ENCODE measurements at regions not wholly inside any gene's neighbourhood (a gene's known extent, or its start where the extent isn't known, plus 50 kb on each side); places are given as distances from the start of the nearest gene placed in this dataset.

DNA sequence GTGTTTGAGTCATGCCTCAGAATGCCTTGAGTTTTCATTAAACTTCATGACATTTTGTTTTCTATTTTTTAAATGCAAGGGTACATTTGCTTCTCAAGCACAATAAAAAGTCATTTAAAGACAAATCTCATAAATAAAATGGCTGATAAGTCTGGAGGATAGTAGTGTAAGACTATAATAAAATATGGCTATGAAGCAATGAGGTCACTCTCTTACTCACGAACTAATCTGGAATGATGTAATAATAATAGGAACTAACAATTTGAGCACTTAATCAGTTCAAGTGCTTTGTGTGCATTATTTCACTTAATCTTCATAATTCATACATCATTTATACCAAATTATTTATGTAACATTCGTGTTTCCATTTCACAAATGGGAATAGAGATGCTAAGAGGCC lies 149.3 kb upstream of the CTTNBP2 start:
- Mint-ChIP-seq H3K27me3 (ENCODE audit: insufficient read depth, unreplicated experiment) (no peaks in the 10 kb centered on the region), H3K27ac (ENCODE audit: low read depth, unreplicated experiment) (no peak overlapping the region), H3K4me1 (ENCODE audit: insufficient read depth, unreplicated experiment) (no peaks in the 10 kb centered on the region), H3K4me3 (ENCODE audit: unreplicated experiment) (no peak overlapping the region), H3K9me3 (ENCODE audit: unreplicated experiment) (peaks cover 16% of the 10 kb centered on the region), H3K36me3 (ENCODE audit: insufficient read depth, unreplicated experiment) (no peaks in the 10 kb centered on the region)
- TF ChIP-seq, protein P1, sequence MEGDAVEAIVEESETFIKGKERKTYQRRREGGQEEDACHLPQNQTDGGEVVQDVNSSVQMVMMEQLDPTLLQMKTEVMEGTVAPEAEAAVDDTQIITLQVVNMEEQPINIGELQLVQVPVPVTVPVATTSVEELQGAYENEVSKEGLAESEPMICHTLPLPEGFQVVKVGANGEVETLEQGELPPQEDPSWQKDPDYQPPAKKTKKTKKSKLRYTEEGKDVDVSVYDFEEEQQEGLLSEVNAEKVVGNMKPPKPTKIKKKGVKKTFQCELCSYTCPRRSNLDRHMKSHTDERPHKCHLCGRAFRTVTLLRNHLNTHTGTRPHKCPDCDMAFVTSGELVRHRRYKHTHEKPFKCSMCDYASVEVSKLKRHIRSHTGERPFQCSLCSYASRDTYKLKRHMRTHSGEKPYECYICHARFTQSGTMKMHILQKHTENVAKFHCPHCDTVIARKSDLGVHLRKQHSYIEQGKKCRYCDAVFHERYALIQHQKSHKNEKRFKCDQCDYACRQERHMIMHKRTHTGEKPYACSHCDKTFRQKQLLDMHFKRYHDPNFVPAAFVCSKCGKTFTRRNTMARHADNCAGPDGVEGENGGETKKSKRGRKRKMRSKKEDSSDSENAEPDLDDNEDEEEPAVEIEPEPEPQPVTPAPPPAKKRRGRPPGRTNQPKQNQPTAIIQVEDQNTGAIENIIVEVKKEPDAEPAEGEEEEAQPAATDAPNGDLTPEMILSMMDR (IDR thresholded peaks at IDR 0.05; ENCODE audit: unreplicated experiment), result no peak
- intact Hi-C loops (cut with micrococcal nuclease), result no loop called here
- ChIA-PET CTCF (interaction anchor here (1.3 kb wide), 1 partner anchor 14 kb away, joined by 5 read pairs; no protein-coding TSS in a partner anchor), POLR2A (no interaction called here)
- no peak for DNase-seq (ENCODE audit: unreplicated experiment)
- no TSS peak for BruUV-seq (replicated peaks)

DNA sequence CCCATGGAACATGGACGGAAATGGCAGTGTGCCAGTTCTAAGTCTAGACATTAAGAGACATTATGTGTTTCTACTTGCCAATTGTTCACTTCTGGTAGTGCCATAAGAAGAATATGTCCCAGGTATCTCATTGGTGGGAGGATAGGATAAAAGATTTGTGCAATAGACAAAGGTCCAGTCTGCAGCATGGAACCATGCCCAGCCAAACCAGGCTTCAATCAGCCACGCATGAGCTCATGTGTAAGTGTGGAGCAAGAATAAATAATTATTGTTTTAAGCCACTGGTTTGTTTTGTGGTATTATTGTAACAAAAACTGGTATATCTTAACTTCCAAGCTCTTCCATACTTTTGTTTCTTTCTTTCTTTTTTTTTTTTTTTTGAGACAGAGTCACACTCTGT lies 153.6 kb upstream of the CTTNBP2 start:
- Mint-ChIP-seq H3K27me3 (ENCODE audit: insufficient read depth, unreplicated experiment) (no peaks in the 10 kb centered on the region), H3K4me3 (ENCODE audit: unreplicated experiment) (no peak overlapping the region), H3K9me3 (ENCODE audit: unreplicated experiment) (peaks cover 7% of the 10 kb centered on the region), H3K36me3 (ENCODE audit: insufficient read depth, unreplicated experiment) (no peaks in the 10 kb centered on the region), H3K4me1 (ENCODE audit: insufficient read depth, unreplicated experiment) (peaks cover 5% of the 10 kb centered on the region), H3K27ac (ENCODE audit: low read depth, unreplicated experiment) (no peak overlapping the region)
- intact Hi-C loops (cut with micrococcal nuclease), result no loop called here
- ChIA-PET CTCF (no interaction called here), POLR2A (no interaction called here)
- no TSS peak for BruUV-seq (replicated peaks)
- DNase-seq (ENCODE audit: unreplicated experiment), result no peak
- TF ChIP-seq, protein P1 (IDR thresholded peaks at IDR 0.05; ENCODE audit: unreplicated experiment), result no peak

DNA sequence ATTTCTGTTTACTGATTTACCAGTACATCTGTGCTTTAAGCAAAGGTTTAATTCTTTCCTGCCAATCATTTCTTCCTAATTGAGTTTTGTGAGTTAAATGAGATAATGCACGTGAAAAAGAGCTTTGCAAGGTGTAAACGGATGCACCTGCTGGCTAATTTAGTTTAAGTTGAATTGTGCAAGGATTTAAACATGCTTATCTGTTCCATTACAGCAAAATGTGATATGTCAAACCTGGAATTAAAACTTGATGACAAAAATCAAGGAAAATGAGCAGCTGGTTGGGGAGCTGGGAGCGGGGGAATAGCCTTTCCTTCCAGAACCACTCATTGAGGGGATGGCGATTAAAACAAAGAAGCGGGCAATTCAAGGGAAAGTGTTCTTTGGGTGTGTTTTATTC lies 155.0 kb upstream of the CTTNBP2 start:
- Mint-ChIP-seq H3K4me1 (ENCODE audit: insufficient read depth, unreplicated experiment) (peaks cover 5% of the 10 kb centered on the region), H3K36me3 (ENCODE audit: insufficient read depth, unreplicated experiment) (no peaks in the 10 kb centered on the region), H3K27me3 (ENCODE audit: insufficient read depth, unreplicated experiment) (no peaks in the 10 kb centered on the region), H3K9me3 (ENCODE audit: unreplicated experiment) (peaks cover 7% of the 10 kb centered on the region), H3K4me3 (ENCODE audit: unreplicated experiment) (no peak overlapping the region), H3K27ac (ENCODE audit: low read depth, unreplicated experiment) (no peak overlapping the region)
- intact Hi-C loops (cut with micrococcal nuclease), result no loop called here
- ChIA-PET POLR2A (no interaction called here), CTCF (interaction anchor here (0.8 to 1.9 kb wide), 2 partner anchors 35 to 277 kb away, joined by 4 to 7 read pairs; no protein-coding TSS in a partner anchor)
- no TSS peak for BruUV-seq (replicated peaks)
- TF ChIP-seq, protein P1 (IDR thresholded peaks at IDR 0.05; ENCODE audit: unreplicated experiment), result no peak
- DNase-seq (ENCODE audit: unreplicated experiment), result no peak

DNA sequence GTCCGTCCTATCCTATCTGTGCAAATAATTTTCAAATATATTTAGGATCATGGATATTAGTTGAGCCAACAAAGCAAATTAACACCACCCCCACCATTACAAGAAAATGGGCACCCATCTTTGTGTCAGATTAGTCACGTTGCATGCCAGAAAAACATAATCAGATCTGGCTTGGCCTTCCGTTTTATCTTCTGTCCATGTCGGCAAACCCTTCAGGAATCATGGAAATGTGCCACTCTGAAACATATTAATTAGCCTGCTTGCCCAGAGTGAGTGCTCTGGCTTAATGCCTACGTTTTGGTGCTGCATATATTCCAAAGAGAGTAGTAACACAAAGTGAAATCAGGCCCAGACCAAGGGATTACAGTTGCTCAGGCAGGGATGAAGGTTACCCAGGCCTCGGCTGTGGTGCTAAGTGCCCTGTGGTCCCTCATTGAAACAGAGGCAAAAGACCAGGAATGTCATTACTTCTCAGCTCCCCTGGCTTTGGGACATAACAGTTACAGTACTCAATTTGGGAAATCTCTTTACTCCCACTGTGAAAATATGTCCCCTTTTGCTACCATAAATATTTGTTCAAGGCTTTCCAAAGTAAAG lies 154.0 kb upstream of the LSM8 start:
- ChIA-PET POLR2A (no interaction called here), CTCF (interaction anchor here (1.9 kb wide), 1 partner anchor 37 kb away, joined by 7 read pairs; no protein-coding TSS in a partner anchor)
- Mint-ChIP-seq H3K27me3 (ENCODE audit: insufficient read depth, unreplicated experiment) (no peaks in the 10 kb centered on the region), H3K4me1 (ENCODE audit: insufficient read depth, unreplicated experiment) (peaks cover 5% of the 10 kb centered on the region), H3K27ac (ENCODE audit: low read depth, unreplicated experiment) (no peak overlapping the region), H3K4me3 (ENCODE audit: unreplicated experiment) (no peak overlapping the region), H3K36me3 (ENCODE audit: insufficient read depth, unreplicated experiment) (no peaks in the 10 kb centered on the region), H3K9me3 (ENCODE audit: unreplicated experiment) (peaks cover 7% of the 10 kb centered on the region)
- BruUV-seq (replicated peaks), result no TSS peak
- TF ChIP-seq, protein P1 (IDR thresholded peaks at IDR 0.05; ENCODE audit: unreplicated experiment), result no peak
- no peak for DNase-seq (ENCODE audit: unreplicated experiment)
- intact Hi-C loops (cut with micrococcal nuclease), result no loop called here

All from MCF 10A (cell line).